NB4 (cell line): ENCODE measurements at regions not wholly inside any gene's neighbourhood (a gene's known extent, or its start where the extent isn't known, plus 50 kb on each side); places are given as distances from the start of the nearest gene placed in this dataset.

Source experiments
- DNase-seq: peaks from one replicate; pipeline ENCODE4 v3.0.0; 2010; ENCODE audit warnings: low read depth
- H3K4me3 ChIP-seq: one replicate; pipeline ENCODE4 v1.5.1; 2011; ENCODE audit warnings: mild to moderate bottlenecking, low read depth, low read length, moderate library complexity
- CTCF ChIP-seq: IDR thresholded peaks from one replicate; pipeline ENCODE4 v1.5.1; 2012; ENCODE audit warnings: low read depth, low read length
- MAX ChIP-seq: IDR thresholded peaks from 2 replicates; pipeline ENCODE4 v1.6.1; 2011; ENCODE audit warnings: low read depth, low read length
- MYC ChIP-seq: IDR thresholded peaks from 2 replicates; pipeline ENCODE4 v1.6.1; 2011; ENCODE audit warnings: low read depth, low read length
- POLR2A ChIP-seq: IDR thresholded peaks from 2 replicates; pipeline ENCODE4 v1.6.1; 2011; ENCODE audit warnings: mild to moderate bottlenecking; ENCODE audit not compliant: insufficient read length; ENCODE audit errors: extremely low read depth

GRCh38 chr14:26180221-26180620 is 417.6 kb downstream of the NOVA1 start:
- DNase-seq: no peak

GRCh38 chr14:26175658-26176057 is 422.2 kb downstream of the NOVA1 start:
- H3K4me3 ChIP-seq: no peak overlapping the region
- TF ChIP-seq MAX (no peak), MYC (no peak), POLR2A (no peak), CTCF (no peak)
- no peak for DNase-seq

More at GRCh38 chr14:26180221-26180620, 417.6 kb downstream of the NOVA1 start:
- no peak overlapping the region for H3K4me3 ChIP-seq
- no peak for TF ChIP-seq CTCF
- no peak for TF ChIP-seq MAX
- no peak for TF ChIP-seq POLR2A
- TF ChIP-seq MYC: no peak

GRCh38 chr14:26174395-26174794 is 423.4 kb downstream of the NOVA1 start:
- H3K4me3 ChIP-seq: no peak overlapping the region
- DNase-seq: no peak
- no peak for TF ChIP-seq POLR2A
- TF ChIP-seq MAX: no peak
- TF ChIP-seq CTCF: no peak
- TF ChIP-seq MYC: no peak

- H3K4me3 ChIP-seq: no peak overlapping the region
- TF ChIP-seq MYC: no peak
- no peak for TF ChIP-seq CTCF
- no peak for TF ChIP-seq MAX
- TF ChIP-seq POLR2A: no peak
- no peak for DNase-seq
Observed at GRCh38 chr14:26173581-26174110, 424.2 kb downstream of the NOVA1 start.

GRCh38 chr14:26172396-26172795 is 425.4 kb downstream of the NOVA1 start:
- no peak overlapping the region for H3K4me3 ChIP-seq
- TF ChIP-seq MYC (no peak), CTCF (no peak), POLR2A (no peak), MAX (no peak)
- DNase-seq: no peak
